NCI-H2171 (cell line): ENCODE measurements at regions not wholly inside any gene's neighbourhood (a gene's known extent, or its start where the extent isn't known, plus 50 kb on each side); places are given as distances from the start of the nearest gene placed in this dataset.

Experiments used
- DNase-seq: peaks from one replicate; lab custom pipeline; 2025; lab: John Stamatoyannopoulos, UW

- no peak for DNase-seq
Measured at GRCh38 chr20:21653628-21654027, 51.8 kb upstream of the PAX1 start.

GRCh38 chr20:21643417-21643816 is 62.0 kb upstream of the PAX1 start:
- no peak for DNase-seq

GRCh38 chr20:21640556-21640955 is 64.9 kb upstream of the PAX1 start:
- peak; percentile 17 for DNase-seq

- no peak for DNase-seq
Measured at GRCh38 chr20:21633829-21634228, 71.6 kb upstream of the PAX1 start.

- DNase-seq, result no peak
Measured at GRCh38 chr20:21632735-21633053, 72.8 kb upstream of the PAX1 start.

GRCh38 chr20:21632031-21632734 is 73.3 kb upstream of the PAX1 start:
- DNase-seq, result no peak

- DNase-seq, result no peak
Measured at GRCh38 chr20:21628800-21629199, 76.7 kb upstream of the PAX1 start.

GRCh38 chr20:21623781-21624094 is 81.7 kb upstream of the PAX1 start:
- no peak for DNase-seq

- no peak for DNase-seq
Measured at GRCh38 chr20:21623074-21623780, 82.2 kb upstream of the PAX1 start.

GRCh38 chr20:21622097-21622857 is 83.2 kb upstream of the PAX1 start:
- no peak for DNase-seq

- DNase-seq, result no peak
Measured at GRCh38 chr20:21618759-21619416, 86.6 kb upstream of the PAX1 start.

GRCh38 chr20:21615617-21616080 is 89.8 kb upstream of the PAX1 start:
- DNase-seq, result peak; percentile 77

GRCh38 chr20:21614980-21615379 is 90.5 kb upstream of the PAX1 start:
- DNase-seq, result no peak

GRCh38 chr20:21613512-21613911 is 92.0 kb upstream of the PAX1 start:
- peak; percentile 98 for DNase-seq

- no peak for DNase-seq
Measured at GRCh38 chr20:21609981-21610380, 95.5 kb upstream of the PAX1 start.

- no peak for DNase-seq
Measured at GRCh38 chr20:21609221-21609620, 95.4 kb upstream of the NKX2-2 start.

GRCh38 chr20:21608777-21609176 is 94.9 kb upstream of the NKX2-2 start:
- DNase-seq, result no peak

GRCh38 chr20:21607971-21608725 is 94.3 kb upstream of the NKX2-2 start:
- no peak for DNase-seq

GRCh38 chr20:21601799-21602198 is 87.9 kb upstream of the NKX2-2 start:
- DNase-seq, result no peak

GRCh38 chr20:21586682-21587081 is 72.8 kb upstream of the NKX2-2 start:
- no peak for DNase-seq

- DNase-seq, result no peak
Measured at GRCh38 chr20:21583486-21584168, 69.8 kb upstream of the NKX2-2 start.
